ENCODE measurements at regions not wholly inside any gene's neighbourhood (a gene's known extent, or its start where the extent isn't known, plus 50 kb on each side); places are given as distances from the start of the nearest gene placed in this dataset.

- no peak for TF ChIP-seq ZBTB39 (CRISPR knock-in tag; IDR thresholded peaks at IDR 0.05)
- no peak for TF ChIP-seq PRDM15 (CRISPR knock-in tag; IDR thresholded peaks at IDR 0.05)
- TF ChIP-seq CTCF (CRISPR knock-in tag; IDR thresholded peaks at IDR 0.05): no peak
- TF ChIP-seq POLR2AphosphoS5 (IDR thresholded peaks at IDR 0.05; ENCODE audit: low read depth, low read length): no peak
- no peak for TF ChIP-seq POLR2A (IDR thresholded peaks at IDR 0.05; ENCODE audit: insufficient read depth in 1 of 2, low read depth in 2 of 2, low read length in 2 of 2)
- no peak for TF ChIP-seq SIN3B (IDR thresholded peaks at IDR 0.05; ENCODE audit: low read length)
- no peak for TF ChIP-seq RBM39 (IDR thresholded peaks at IDR 0.05; ENCODE audit: low read depth, low read length, poor library complexity, severe bottlenecking)
These were observed 92.5 kb upstream of the NAP1L1 start for GRCh38 chr12:76176940-76177339.
